HG03469 (cell line): ENCODE measurements at regions not wholly inside any gene's neighbourhood (a gene's known extent, or its start where the extent isn't known, plus 50 kb on each side); places are given as distances from the start of the nearest gene placed in this dataset.
"Not testable (repeated sequence)": the region's sequence is repeated elsewhere in the genome, so short reads cannot be mapped to it uniquely, and the experiment has no call there.

Experiments
- ATAC-seq: cut with Tn5 transposase; IDR thresholded peaks from one replicate; pipeline ENCODE4 v1.9.1; 2021; ENCODE audit warnings: mild to moderate bottlenecking, moderate library complexity, moderate number of reproducible peaks; ENCODE audit not compliant: unreplicated experiment

DNA sequence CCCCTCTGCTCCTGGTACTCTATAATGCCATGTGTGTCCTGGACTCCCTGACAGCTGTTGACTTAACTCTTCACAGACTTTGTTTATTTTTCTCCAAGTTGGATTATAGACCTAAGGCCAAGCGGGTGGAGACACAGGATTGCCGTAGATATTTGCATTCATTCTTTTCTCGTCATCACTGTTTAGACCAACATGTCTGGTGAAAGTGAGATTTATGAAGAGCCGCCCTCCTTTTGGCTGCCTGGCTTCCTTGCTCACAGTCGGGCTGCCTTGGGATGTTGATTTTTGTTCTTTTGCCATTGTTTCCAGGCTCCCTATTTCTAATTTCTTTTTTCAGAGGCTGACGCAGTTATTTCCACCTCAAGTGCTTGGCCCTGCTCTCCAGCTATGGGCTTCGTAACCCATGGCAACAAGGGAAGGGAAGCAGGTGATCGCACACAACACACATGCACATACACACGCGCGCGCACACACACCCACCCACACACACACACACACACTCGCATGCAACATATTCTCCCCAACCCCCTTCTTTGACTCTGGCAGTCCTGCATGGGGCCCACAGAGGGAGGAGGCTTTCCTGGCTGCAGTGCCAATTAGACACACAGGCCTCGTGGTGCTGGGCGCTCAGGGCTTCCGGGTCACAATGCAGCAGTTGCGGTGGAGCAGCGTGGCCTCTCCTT lies 296.5 kb downstream of the MTX2 start:
- no peak for ATAC-seq

DNA sequence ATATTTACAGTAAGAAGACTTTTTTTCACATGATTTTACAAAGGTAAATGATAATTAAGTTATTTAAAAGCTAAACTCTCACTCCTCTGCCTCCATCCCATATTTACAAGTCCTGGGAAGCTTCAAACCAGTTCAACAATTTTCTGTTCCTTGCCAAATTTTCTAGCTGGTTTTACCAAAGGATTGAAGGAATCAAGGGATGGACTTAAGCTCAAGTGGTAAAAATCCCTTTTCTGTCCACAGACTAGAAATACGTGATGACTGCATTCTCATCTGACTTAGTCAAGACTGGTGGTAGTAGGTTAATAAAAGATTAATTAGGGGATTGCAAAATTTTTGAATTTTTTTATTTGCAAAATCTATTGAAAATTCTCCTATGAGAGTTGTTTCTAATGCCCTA lies 297.3 kb downstream of the MTX2 start:
- no peak for ATAC-seq

DNA sequence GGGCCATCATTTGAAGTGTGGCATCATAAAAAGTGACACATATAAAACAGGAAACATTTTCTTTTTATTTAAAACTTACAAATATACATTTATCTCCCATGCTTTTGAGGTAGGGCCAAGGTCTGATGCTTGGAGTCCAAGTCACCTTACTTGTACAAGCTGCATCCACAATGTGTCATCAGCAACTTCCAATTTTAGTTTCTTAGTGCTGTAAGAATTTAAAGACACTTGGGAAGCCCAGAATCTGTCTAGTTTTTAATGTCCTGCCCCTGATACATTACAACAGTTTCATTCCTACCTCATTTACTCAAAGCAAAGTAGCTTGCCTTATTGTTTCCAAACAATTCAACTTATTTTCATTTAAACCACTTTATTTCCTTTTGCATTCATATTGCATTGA lies 297.7 kb downstream of the MTX2 start:
- ATAC-seq: no peak

DNA sequence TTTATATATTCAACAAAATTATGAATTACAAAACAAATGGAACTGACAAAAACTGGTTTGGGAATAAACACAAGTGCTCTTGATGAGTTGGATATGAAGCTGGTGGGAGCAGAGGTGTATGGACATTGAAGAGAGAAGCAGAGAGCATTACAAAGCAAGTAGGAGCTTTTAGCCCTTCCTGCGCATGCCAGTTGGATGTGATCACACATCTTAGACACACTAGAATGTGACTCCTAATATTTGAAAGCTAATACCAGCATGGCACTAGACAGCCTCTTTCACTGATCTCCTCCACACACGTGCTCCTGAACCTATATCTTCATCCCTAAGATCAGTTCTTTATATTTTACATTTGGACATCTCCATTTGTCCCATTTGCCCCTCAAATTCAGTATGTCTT lies 298.1 kb downstream of the MTX2 start:
- no peak for ATAC-seq

DNA sequence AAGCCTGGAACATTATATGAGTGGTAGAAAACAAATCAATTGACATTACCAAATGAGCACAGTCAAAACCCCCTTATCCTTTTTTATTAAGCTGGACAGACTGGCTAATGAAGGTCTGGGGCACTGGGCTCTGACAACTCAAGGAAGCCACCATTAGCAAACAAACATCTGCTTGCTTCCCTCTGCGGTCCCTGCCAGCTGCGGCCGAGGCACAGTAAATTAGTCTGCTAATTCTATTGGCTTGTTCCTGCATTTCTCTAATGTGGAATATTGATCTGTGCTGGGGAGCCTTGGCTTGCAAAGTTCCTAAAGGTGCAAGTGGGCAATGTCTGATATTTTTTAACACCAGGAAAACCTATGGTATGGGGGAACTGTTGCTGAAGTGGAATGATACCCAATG lies 300.3 kb downstream of the MTX2 start:
- no peak for ATAC-seq

DNA sequence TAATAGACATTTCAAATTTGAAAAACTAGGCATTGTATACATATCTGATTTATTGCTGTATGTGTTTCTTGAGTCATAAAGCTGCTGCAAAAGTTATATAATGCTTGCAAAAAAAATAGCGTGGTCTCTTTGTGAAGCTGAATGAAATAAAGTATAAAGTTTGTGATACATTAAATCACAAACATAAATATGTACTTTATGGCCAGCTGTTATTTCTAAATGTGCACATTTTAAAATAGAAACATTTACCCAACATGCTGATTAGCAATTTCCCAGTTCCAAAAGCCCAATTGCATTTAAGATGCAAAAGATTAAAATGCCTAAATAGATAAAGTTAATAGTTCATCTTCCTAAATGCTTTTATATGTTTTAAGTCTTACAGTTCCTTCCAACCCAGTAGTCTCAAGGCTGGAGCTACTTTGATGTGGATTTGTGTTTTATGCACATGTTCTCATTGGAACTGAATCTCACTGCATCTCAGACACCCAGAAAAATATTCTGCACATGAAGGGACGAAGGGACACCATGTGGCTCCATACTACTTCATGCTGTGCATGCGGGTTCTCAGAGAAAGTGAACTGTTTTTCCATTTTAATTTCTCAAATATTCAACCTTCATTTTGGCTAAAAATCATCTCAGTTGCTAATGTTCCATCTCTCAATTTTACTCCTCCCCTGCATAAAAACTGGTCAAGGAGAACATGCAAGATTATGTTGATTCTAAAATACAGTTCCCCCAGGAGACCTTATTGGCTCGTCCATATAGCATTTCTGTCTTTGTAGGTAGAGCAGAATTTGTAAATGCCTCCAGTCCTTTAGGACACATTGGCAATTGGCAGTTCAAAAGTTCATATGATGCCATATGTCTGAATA lies 304.6 kb downstream of the MTX2 start:
- no peak for ATAC-seq

DNA sequence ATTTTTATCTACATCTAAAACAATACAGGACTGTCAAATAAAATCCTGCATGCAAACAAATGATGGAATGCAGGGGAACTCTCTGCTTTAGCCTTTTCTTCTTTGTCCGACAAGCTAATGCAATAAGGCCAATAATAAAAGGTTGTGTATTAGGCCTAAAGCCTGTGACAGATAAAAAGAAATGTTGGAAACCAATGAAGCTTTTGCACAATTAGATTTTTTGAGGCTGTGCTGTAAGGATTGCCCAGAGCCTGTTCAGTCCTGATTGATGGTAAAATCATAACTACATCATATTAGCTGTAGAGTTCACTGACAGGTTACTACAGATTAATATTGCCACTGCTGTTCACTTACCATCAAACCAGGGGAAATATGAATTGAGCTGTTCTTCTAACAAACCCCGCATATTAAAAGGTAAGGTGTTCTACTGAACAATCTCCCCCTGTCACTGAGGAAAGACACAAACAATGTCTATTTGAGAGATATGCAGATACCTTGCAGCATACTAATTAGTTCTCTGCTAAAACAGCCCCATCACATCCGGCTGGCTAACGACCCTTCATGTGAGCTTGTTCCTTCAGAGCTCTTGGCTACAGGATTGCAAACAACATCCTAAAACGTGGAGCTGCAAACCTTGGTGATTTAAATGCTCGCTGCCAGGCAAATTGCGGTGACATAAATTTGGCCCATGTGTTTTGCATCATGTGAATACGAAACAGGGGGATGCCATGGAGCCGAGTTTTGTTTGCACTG lies 305.4 kb downstream of the MTX2 start:
- ATAC-seq: no peak

DNA sequence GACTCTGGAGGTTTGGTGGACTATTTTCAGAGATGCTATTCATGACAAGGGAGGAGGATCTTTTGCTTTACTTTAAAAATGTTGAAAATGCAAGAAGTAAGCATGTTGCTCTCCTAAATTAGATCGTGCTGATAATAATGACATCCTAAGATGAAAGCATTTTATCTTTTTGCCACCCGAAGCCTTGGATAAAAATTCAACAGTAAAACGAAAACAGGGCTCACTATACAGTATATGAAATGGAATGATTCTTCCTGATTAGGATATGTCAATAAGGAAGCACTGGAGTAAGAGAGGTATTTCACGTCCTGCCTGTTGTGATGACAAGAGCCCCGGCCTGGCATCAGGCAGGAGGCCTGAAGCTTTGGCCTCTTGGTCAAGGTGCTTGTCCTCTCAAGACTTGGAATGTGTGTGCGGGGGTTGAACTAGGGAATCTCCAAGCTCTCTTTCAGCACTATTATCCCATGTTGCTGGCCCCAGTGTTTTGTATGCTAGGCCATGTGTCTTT lies 306.0 kb downstream of the MTX2 start:
- ATAC-seq: no peak

DNA sequence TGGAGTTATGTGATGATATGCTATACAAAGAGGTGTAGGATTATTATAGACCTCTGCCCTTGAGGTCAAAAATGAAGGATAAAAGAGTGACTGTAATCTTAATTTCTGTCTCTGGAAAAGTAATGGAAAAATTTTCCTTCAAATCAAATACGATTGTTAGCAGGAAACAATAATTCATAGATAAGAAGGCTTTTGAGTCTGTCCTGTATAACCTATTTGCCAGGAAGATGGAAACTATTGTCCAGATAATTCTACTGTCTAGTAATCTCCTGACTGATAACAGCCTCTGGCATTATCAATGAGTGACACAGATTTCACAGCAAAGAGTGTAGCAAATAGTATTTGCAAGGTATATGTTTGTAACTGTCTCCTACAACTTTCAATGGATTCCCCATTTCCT lies 307.8 kb downstream of the MTX2 start:
- no peak for ATAC-seq

DNA sequence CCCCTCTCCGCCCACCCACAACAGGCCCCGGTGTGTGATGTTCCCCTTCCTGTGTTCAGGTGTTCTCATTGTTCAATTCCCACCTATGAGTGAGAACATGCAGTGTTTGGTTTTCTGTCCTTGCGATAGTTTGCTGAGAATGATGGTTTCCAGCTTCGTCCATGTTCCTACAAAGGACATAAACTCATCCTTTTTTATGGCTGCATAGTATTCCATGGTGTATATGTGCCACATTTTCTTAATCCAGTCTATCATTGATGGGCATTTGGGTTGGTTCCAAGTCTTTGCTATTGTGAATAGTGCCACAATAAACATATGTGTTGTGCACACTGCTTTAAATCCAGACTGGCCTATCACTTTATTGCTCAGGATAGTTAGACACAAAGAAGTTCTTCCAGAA lies 309.1 kb downstream of the MTX2 start:
- not testable (repeated sequence) for ATAC-seq

DNA sequence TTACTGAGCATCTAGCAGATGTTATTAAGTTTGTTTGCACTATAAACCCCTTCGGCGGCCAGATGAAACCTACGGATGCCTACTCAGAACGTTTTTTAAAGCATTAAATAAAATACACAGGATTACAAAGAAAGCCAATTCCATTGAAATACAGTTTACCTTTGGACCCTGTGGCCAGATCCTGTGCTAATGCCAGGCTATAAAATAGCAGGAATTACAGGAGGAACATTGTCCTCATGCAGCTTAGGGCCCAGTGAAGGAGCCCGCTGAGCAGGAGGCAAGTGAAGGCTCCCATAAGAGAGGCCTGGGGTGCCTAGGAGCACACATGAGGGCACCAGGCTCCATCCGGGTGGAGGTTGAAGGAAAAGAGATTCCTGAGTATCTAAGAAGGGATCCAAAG lies 310.4 kb downstream of the MTX2 start:
- no peak for ATAC-seq

DNA sequence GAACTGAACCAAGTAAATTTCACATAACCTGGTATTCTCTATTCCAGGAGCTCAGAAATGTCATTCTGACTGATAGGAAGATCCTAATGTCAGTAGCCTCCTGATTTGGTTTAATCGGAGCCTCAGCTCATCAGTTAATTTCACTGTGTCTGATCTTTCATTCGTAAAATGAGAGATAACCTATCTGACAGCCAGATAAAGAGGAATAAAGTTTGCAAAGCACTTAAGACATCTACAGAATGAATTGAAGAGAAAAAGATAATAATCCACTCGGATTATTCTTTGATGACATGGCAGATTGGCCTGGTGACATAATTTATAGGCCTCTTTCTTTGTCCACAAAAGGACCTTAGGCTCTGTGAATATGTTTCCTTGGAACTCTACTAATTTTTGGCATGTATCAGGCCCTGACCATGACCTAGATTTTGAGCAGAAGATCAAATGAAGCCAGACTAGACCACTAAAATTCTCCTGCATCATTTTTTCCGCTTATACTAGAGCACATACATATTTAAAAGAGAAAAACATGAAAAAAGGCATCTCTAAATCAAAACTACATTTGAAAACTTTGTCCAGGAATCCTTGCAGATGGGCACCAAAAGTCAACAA lies 312.4 kb downstream of the MTX2 start:
- ATAC-seq: no peak

DNA sequence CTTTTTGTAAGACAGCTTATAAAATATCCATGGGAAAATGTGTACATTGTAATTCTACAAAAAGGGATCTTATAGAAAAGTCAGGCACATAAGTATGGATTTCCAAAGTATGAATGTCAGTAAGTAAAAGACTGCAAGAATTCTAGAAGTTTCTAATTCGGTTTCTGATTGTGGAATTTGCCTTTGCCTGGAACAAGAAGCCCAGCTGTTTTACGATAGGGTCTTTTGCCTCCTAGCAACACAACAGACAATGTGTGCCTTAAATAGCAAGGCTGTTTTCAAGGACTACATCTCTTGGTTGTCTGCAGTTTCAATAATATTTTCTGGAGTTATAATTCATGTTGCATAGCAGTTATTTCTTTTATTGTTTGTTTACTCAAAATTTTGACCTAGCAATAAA lies 312.9 kb downstream of the MTX2 start:
- ATAC-seq: no peak

DNA sequence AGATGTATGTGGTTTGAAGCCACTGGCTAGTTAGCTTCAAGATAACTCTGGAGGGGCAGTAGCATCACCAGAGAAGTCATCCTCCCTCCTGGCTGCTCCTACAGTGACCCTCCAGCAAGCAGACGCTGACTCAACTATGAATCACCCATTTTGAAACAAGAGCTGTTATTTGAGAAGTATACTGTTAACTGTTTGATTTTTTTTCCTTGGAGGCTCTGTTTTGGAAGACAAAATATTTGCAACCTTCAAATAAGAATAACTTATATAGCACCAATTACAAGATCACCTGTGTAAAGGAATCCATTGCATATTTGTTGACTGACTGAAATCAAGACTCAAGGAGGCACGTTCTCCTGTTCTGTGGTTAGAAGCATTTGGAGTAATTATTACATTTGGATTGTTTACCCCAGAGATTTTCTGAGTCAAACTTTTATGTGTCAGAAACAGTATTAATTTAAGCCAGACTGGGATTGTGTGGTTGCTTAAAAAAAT lies 313.8 kb downstream of the MTX2 start:
- no peak for ATAC-seq

DNA sequence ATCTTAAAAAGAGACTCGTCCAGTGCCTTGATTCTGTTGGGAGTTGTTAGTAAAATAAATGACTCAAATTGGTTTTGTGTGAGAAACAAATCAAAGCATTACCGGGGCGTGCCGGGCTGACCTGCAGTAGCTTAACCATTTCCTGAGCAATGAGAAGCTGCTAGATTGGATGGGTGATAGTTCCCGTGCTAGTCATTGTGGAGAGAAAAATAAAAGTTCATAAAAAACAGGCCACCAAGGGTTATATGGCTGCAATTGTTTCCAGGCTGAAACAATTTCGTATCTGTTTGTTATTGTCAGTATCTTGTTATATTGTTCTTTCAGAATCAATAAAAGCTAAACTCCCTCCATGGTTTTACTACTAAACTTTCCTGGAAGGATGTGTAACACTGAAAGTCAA lies 314.4 kb downstream of the MTX2 start:
- no peak for ATAC-seq

DNA sequence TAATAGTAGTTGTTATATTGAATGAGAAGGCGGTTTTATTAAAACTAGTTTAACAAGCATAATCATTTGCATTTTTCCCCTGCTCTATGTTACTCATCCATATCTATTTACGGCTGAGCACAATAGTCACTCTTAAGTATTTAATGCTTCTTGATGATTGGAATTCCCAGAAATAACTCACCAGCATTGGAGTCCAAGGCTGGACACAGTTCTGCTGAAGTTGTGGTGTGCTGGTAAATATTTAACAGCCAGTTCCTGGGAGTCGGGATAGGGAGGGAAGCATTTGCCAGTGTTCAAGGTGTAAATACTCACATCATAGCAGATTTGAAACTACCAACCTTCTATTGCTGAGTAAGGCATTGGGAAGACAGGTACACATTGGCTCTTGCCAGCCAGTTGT lies 315.1 kb downstream of the MTX2 start:
- no peak for ATAC-seq

DNA sequence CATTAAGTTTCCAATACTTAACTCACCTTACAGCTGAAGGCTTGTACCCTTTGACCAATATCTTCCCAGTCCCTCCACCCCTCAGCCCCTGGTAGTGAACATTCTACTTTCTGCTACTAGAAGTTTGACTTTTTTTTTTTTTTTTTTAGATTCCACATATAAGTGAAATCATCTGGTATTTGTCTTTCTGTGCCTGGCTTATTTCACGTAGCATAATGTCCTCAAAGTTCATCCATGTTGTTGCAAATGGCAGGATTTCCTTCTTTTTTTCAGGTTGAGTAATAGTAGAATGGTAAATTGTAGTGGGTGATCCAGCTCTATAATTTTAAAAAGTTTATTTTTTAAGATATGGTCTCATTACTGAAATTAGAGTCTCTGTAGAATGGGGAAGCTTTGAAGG lies 316.0 kb downstream of the MTX2 start:
- no peak for ATAC-seq

DNA sequence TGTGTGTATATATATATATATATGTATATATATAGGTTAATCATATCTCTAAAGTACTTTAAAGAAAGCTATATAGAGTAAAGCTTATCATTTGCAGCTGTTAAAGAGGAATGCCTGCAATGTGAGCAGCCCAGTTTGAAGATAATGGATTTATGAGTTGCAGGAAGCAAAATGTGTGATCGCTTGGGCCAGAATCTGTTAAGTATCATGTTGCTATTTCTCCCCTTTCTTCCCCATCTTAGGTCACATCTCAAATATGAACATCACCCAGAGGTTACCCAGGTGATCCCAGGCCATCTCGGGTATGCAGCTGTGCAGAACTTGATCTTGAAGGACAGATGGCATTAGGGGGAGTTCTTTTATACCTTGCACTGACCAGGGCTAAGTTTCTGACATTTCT lies 316.5 kb downstream of the MTX2 start:
- no peak for ATAC-seq

DNA sequence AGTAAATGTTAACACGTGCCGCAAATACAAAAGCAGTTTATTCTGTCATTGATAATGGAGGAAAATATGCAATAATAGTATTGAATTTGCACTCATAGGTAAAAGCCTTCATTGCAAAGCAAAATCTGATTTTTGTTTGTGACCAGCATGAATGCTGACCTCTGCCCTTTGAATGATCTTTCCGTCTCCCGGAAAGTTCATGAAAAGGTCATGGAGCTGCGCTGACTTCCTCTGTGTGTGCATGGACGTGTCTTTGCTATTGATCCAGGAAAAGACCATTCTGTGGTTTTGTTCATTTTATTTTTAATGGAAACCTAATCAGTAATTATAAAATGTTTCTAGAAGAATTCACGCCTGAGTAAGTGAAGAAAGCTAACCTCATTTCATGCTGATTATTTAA lies 320.0 kb downstream of the MTX2 start:
- no peak for ATAC-seq

DNA sequence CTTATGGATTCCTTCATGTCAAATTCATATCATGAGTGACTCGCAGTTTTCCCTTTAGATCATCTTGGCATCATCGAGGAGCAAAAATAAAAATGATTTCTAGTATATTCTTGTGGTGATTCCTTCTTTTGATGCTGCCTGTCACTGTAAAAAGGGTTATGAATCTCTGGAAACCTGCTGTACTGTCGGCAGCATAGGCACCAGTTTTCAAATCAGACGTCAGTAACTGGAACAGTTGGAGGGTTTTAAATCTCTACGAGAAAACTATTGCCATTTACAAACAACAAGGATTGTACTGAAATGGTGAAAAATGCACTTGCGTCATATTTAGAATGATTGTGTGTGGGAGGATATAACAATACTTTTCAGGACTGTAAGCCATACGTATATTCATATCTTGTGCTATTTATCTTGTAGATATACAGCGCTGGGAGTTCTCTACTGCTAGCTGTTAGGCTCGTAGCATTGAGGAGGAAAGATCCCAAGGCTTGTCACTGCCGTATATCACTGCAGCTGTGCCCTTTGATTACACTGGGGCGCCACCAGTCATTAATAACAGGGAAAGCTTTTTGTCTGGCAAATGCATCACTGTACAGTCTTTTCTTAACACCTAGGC lies 320.7 kb downstream of the MTX2 start:
- ATAC-seq: no peak

DNA sequence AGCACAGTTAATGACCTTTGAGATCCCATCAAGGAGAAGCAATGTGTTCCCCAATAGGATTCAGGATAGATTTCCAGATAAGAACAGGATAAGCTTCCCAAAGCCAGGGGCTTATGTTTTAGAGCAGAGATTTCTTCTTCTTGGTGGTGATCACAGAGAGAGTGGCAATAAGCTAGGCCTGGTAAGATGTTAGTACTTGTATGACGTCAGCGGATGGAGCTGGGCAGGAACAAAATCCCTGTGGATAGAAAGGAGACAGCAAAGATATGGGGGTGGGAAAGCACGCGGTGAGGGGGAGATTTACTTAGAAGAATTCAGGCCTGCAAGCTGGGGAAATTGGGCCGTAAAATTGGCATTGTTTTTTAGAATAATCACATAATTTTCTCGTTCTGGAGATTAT lies 323.0 kb downstream of the MTX2 start:
- ATAC-seq: no peak
